Mammary epithelial cell (primary cell): ENCODE measurements at regions not wholly inside any gene's neighbourhood (a gene's known extent, or its start where the extent isn't known, plus 50 kb on each side); places are given as distances from the start of the nearest gene placed in this dataset.

ENCODE experiments used
- EZH2 ChIP-seq: IDR thresholded peaks from 2 replicates; pipeline ENCODE4 v1.6.1; 2012; ENCODE audit warnings: low read length, inconsistent platforms, borderline replicate concordance
- TF ChIP-seq, protein P1 (sequence below), 2 donors: IDR thresholded peaks in 1 of 2; conservative IDR thresholded peaks in 1 of 2; 2 replicates each; pipeline ENCODE4 v1.5.1; 2011 to 2012; ENCODE audit warnings: inconsistent platforms in 2 of 2, low read length in 2 of 2, mild to moderate bottlenecking in 2 of 2, control low read depth in 1 of 2, low read depth in 1 of 2; ENCODE audit not compliant: insufficient read depth in 1 of 2; ENCODE audit errors: extremely low read depth in 1 of 2

GRCh38 chr13:55615081-55615480 is 1525.6 kb upstream of the PRR20A start:
- TF ChIP-seq, protein P1, sequence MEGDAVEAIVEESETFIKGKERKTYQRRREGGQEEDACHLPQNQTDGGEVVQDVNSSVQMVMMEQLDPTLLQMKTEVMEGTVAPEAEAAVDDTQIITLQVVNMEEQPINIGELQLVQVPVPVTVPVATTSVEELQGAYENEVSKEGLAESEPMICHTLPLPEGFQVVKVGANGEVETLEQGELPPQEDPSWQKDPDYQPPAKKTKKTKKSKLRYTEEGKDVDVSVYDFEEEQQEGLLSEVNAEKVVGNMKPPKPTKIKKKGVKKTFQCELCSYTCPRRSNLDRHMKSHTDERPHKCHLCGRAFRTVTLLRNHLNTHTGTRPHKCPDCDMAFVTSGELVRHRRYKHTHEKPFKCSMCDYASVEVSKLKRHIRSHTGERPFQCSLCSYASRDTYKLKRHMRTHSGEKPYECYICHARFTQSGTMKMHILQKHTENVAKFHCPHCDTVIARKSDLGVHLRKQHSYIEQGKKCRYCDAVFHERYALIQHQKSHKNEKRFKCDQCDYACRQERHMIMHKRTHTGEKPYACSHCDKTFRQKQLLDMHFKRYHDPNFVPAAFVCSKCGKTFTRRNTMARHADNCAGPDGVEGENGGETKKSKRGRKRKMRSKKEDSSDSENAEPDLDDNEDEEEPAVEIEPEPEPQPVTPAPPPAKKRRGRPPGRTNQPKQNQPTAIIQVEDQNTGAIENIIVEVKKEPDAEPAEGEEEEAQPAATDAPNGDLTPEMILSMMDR (conservative IDR thresholded peaks at IDR 0.05 in 1 of 2, IDR thresholded peaks at IDR 0.05 in 1 of 2; ENCODE audit: extremely low read depth in 1 of 2, insufficient read depth in 1 of 2, low read depth in 1 of 2, low read length in 2 of 2), result no peak
- TF ChIP-seq EZH2, result no peak
